A549 (cell line): ENCODE measurements at regions not wholly inside any gene's neighbourhood (a gene's known extent, or its start where the extent isn't known, plus 50 kb on each side); places are given as distances from the start of the nearest gene placed in this dataset.

Source experiments
- CEBPB ChIP-seq, 2 experiments: fragments of >200 bp in 1 of 2; sonication (Bioruptor Twin) in 1 of 2; formaldehyde crosslinking in 1 of 2; IDR thresholded peaks; 2 replicates each; pipeline ENCODE4 v1.6.1; 2012 to 2016
- HOXA7 ChIP-seq: fragments of 250-450 bp; sonication (Bioruptor Pico); IDR thresholded peaks from 2 replicates; pipeline ENCODE4 v1.5.0; 2020; ENCODE audit warnings: mild to moderate bottlenecking, moderate library complexity
- JUNB ChIP-seq: fragments of >200 bp; sonication (Bioruptor Twin); formaldehyde crosslinking; IDR thresholded peaks from 2 replicates; pipeline ENCODE4 v1.6.1; 2016
- KDM1A ChIP-seq: fragments of 200-600 bp; sonication (generic); IDR thresholded peaks from 2 replicates; pipeline ENCODE4 v1.6.1; 2016; ENCODE audit warnings: low read depth, mild to moderate bottlenecking
- NFE2L2 ChIP-seq: fragments of 150-350 bp; conservative IDR thresholded peaks from 2 replicates; pipeline ENCODE4 v1.6.1; 2014; ENCODE audit warnings: low read length
- POLR2A ChIP-seq: IDR thresholded peaks from 2 replicates; pipeline ENCODE4 v1.6.1; 2012; ENCODE audit warnings: mild to moderate bottlenecking, low read length
- RCOR1 ChIP-seq: fragments of 150-350 bp; IDR thresholded peaks from 2 replicates; pipeline ENCODE4 v1.6.1; 2014; ENCODE audit warnings: antibody characterized with exemption, low read length, low read depth
- RNF2 ChIP-seq: fragments of 200-600 bp; sonication (generic); IDR thresholded peaks from 2 replicates; pipeline ENCODE4 v1.6.1; 2016; ENCODE audit warnings: low read depth, mild to moderate bottlenecking, antibody characterized with exemption, moderate library complexity, borderline replicate concordance
- SMC3 ChIP-seq: fragments of >200 bp; sonication (Bioruptor Twin); formaldehyde crosslinking; IDR thresholded peaks from 3 replicates; pipeline ENCODE4 v1.6.1; 2018; ENCODE audit warnings: inconsistent platforms
- TP53 ChIP-seq: fragments of 250-450 bp; sonication (Bioruptor Pico); IDR thresholded peaks from 2 replicates; pipeline ENCODE4 v1.5.0; 2021; ENCODE audit warnings: mild to moderate bottlenecking, moderate library complexity
- TF ChIP-seq, protein P1 (sequence below): IDR thresholded peaks from 2 replicates; pipeline ENCODE4 v1.6.1; 2012
- TF ChIP-seq, protein P2 (sequence below): fragments of >200 bp; sonication (Bioruptor Twin); formaldehyde crosslinking; IDR thresholded peaks from 3 replicates; pipeline ENCODE4 v1.5.1; 2016
- TF ChIP-seq, protein P3 (sequence below): fragments of 450-650 bp; IDR thresholded peaks from 2 replicates; pipeline ENCODE4 v1.6.1; 2014; ENCODE audit warnings: antibody characterized with exemption

DNA sequence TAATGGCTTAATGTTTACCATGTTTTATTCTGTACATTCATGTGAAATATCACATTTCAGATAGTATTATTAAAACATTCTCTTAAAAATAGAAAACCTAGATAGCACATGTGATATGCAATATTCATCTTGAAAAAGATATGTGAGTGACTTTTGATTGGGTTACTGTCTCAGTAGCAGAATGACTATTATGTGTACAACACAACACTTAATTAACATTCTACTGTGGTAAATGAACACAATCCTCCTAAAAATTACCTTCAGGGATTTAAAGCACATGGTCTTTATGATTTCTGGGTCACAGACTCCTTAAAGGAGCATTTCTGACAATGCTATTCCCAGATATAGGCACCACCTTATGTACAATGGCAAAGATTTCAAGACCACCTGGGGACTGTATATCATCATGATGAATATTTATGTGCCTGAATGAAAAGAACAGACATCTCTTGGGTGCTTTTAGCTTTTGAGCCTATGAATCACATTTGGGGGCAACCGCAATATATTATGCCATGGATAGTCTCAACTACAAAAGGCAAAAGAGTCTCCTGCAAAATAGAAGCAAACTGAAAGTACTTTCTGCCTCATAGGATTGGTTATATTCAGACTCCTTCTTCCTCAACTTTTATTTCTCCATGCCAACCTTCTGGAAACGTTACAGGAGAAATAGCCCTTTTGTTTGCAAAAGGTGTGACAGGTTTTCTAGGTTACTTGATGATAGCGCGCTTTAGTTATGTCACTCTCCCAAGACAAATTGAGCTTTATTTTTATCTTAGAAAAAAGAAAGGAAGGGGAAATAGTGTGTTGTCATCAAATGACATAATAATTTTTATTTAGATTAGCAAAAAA lies 259.0 kb downstream of the CALCRL start:
- TF ChIP-seq SMC3 (no peak), RNF2 (no peak), POLR2A (no peak), TP53 (CRISPR knock-in tag) (no peak), JUNB (no peak), KDM1A (no peak), NFE2L2 (no peak), HOXA7 (CRISPR knock-in tag) (no peak), CEBPB (IDR thresholded peaks at IDR 0.05) (no peak), RCOR1 (no peak)
- TF ChIP-seq, protein P1, sequence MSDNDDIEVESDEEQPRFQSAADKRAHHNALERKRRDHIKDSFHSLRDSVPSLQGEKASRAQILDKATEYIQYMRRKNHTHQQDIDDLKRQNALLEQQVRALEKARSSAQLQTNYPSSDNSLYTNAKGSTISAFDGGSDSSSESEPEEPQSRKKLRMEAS, result no peak
- TF ChIP-seq, protein P2, sequence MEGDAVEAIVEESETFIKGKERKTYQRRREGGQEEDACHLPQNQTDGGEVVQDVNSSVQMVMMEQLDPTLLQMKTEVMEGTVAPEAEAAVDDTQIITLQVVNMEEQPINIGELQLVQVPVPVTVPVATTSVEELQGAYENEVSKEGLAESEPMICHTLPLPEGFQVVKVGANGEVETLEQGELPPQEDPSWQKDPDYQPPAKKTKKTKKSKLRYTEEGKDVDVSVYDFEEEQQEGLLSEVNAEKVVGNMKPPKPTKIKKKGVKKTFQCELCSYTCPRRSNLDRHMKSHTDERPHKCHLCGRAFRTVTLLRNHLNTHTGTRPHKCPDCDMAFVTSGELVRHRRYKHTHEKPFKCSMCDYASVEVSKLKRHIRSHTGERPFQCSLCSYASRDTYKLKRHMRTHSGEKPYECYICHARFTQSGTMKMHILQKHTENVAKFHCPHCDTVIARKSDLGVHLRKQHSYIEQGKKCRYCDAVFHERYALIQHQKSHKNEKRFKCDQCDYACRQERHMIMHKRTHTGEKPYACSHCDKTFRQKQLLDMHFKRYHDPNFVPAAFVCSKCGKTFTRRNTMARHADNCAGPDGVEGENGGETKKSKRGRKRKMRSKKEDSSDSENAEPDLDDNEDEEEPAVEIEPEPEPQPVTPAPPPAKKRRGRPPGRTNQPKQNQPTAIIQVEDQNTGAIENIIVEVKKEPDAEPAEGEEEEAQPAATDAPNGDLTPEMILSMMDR, result no peak
- TF ChIP-seq, protein P3, sequence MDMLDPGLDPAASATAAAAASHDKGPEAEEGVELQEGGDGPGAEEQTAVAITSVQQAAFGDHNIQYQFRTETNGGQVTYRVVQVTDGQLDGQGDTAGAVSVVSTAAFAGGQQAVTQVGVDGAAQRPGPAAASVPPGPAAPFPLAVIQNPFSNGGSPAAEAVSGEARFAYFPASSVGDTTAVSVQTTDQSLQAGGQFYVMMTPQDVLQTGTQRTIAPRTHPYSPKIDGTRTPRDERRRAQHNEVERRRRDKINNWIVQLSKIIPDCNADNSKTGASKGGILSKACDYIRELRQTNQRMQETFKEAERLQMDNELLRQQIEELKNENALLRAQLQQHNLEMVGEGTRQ, result no peak
